ENCODE measurements at regions not wholly inside any gene's neighbourhood (a gene's known extent, or its start where the extent isn't known, plus 50 kb on each side); places are given as distances from the start of the nearest gene placed in this dataset.
"Not testable (repeated sequence)": the region's sequence is repeated elsewhere in the genome, so short reads cannot be mapped to it uniquely, and the experiment has no call there.

- no peaks in the 10 kb centered on the region for H3K36me3 ChIP-seq (ENCODE audit: insufficient read depth, low read length)
- no peaks in the 10 kb centered on the region for H3K9me3 ChIP-seq (ENCODE audit: low read depth, low read length)
- no peak overlapping the region for H3K4me3 ChIP-seq
- no peak for DNase-seq (ENCODE audit: low read depth, low spot score)
- TF ChIP-seq FOXP2 (optimal IDR thresholded peaks at IDR 0.05; ENCODE audit: control extremely low read depth, extremely low read length, insufficient read depth) (no peak), EZH2 (IDR thresholded peaks at IDR 0.05) (no peak), POLR2AphosphoS5 (IDR thresholded peaks at IDR 0.05; ENCODE audit: borderline replicate concordance, low read depth, low read length) (no peak)
- H3K9ac ChIP-seq (ENCODE audit: insufficient read length): no peak overlapping the region
- no peak overlapping the region for H3K27ac ChIP-seq
Measured at GRCh38 chr7:66427956-66428355, 200.7 kb upstream of the KCTD7 start.

- no peak for DNase-seq (ENCODE audit: low read depth, low spot score)
Measured at GRCh38 chr7:66429498-66430163, 199.1 kb upstream of the KCTD7 start.

GRCh38 chr7:66430164-66430545 lies 198.5 kb upstream of the KCTD7 start:
- no peak for DNase-seq (ENCODE audit: low read depth, low spot score)

More at GRCh38 chr7:66429498-66430163, 199.1 kb upstream of the KCTD7 start:
- Histone ChIP-seq H3K9ac (ENCODE audit: insufficient read length) (no peak overlapping the region), H3K4me3 (no peak overlapping the region), H3K36me3 (ENCODE audit: insufficient read depth, low read length) (no peaks in the 10 kb centered on the region), H3K9me3 (ENCODE audit: low read depth, low read length) (no peaks in the 10 kb centered on the region), H3K27ac (no peak overlapping the region)
- TF ChIP-seq EZH2 (IDR thresholded peaks at IDR 0.05) (no peak), FOXP2 (optimal IDR thresholded peaks at IDR 0.05; ENCODE audit: control extremely low read depth, extremely low read length, insufficient read depth) (no peak), POLR2AphosphoS5 (IDR thresholded peaks at IDR 0.05; ENCODE audit: borderline replicate concordance, low read depth, low read length) (no peak)

GRCh38 chr7:66438703-66439405 lies 189.8 kb upstream of the KCTD7 start:
- not testable (repeated sequence) for H3K9me3 ChIP-seq (ENCODE audit: low read depth, low read length); H3K9ac ChIP-seq (ENCODE audit: insufficient read length); DNase-seq (ENCODE audit: low read depth, low spot score); H3K36me3 ChIP-seq (ENCODE audit: insufficient read depth, low read length); H3K27ac ChIP-seq; H3K4me3 ChIP-seq

More at GRCh38 chr7:66430164-66430545, 198.5 kb upstream of the KCTD7 start:
- Histone ChIP-seq H3K4me3 (no peak overlapping the region), H3K36me3 (ENCODE audit: insufficient read depth, low read length) (no peaks in the 10 kb centered on the region), H3K9me3 (ENCODE audit: low read depth, low read length) (no peaks in the 10 kb centered on the region), H3K9ac (ENCODE audit: insufficient read length) (no peak overlapping the region), H3K27ac (no peak overlapping the region)
- TF ChIP-seq EZH2 (IDR thresholded peaks at IDR 0.05) (no peak), POLR2AphosphoS5 (IDR thresholded peaks at IDR 0.05; ENCODE audit: borderline replicate concordance, low read depth, low read length) (no peak), FOXP2 (optimal IDR thresholded peaks at IDR 0.05; ENCODE audit: control extremely low read depth, extremely low read length, insufficient read depth) (no peak)

- H3K27ac ChIP-seq: no peak overlapping the region
- no peaks in the 10 kb centered on the region for H3K36me3 ChIP-seq (ENCODE audit: insufficient read depth, low read length)
- DNase-seq (ENCODE audit: low read depth, low spot score): no peak
- TF ChIP-seq EZH2 (IDR thresholded peaks at IDR 0.05): no peak
- TF ChIP-seq POLR2AphosphoS5 (IDR thresholded peaks at IDR 0.05; ENCODE audit: borderline replicate concordance, low read depth, low read length): no peak
- no peak for TF ChIP-seq FOXP2 (optimal IDR thresholded peaks at IDR 0.05; ENCODE audit: control extremely low read depth, extremely low read length, insufficient read depth)
- no peaks in the 10 kb centered on the region for H3K9me3 ChIP-seq (ENCODE audit: low read depth, low read length)
- no peak overlapping the region for H3K9ac ChIP-seq (ENCODE audit: insufficient read length)
- H3K4me3 ChIP-seq: no peak overlapping the region
Measured at GRCh38 chr7:66442385-66442784, 186.3 kb upstream of the KCTD7 start.

GRCh38 chr7:66443946-66444345 lies 184.7 kb upstream of the KCTD7 start:
- no peak overlapping the region for H3K27ac ChIP-seq
- DNase-seq (ENCODE audit: low read depth, low spot score): no peak
- no peak overlapping the region for H3K9ac ChIP-seq (ENCODE audit: insufficient read length)

GRCh38 chr7:66447007-66447406 lies 181.7 kb upstream of the KCTD7 start:
- not testable (repeated sequence) for H3K9ac ChIP-seq (ENCODE audit: insufficient read length); DNase-seq (ENCODE audit: low read depth, low spot score); H3K27ac ChIP-seq; H3K4me3 ChIP-seq; H3K36me3 ChIP-seq (ENCODE audit: insufficient read depth, low read length); H3K9me3 ChIP-seq (ENCODE audit: low read depth, low read length)

More at GRCh38 chr7:66443946-66444345, 184.7 kb upstream of the KCTD7 start:
- no peak overlapping the region for H3K4me3 ChIP-seq
- no peaks in the 10 kb centered on the region for H3K9me3 ChIP-seq (ENCODE audit: low read depth, low read length)
- no peaks in the 10 kb centered on the region for H3K36me3 ChIP-seq (ENCODE audit: insufficient read depth, low read length)
- TF ChIP-seq FOXP2 (optimal IDR thresholded peaks at IDR 0.05; ENCODE audit: control extremely low read depth, extremely low read length, insufficient read depth) (no peak), POLR2AphosphoS5 (IDR thresholded peaks at IDR 0.05; ENCODE audit: borderline replicate concordance, low read depth, low read length) (no peak), EZH2 (IDR thresholded peaks at IDR 0.05) (no peak)

GRCh38 chr7:66450814-66451213 lies 177.9 kb upstream of the KCTD7 start:
- not testable (repeated sequence) for DNase-seq (ENCODE audit: low read depth, low spot score); H3K36me3 ChIP-seq (ENCODE audit: insufficient read depth, low read length); H3K9ac ChIP-seq (ENCODE audit: insufficient read length)

GRCh38 chr7:66451713-66452112 lies 177.0 kb upstream of the KCTD7 start:
- H3K9me3 ChIP-seq (ENCODE audit: low read depth, low read length); H3K4me3 ChIP-seq; H3K27ac ChIP-seq; H3K36me3 ChIP-seq (ENCODE audit: insufficient read depth, low read length); H3K9ac ChIP-seq (ENCODE audit: insufficient read length); DNase-seq (ENCODE audit: low read depth, low spot score): not testable (repeated sequence)

More at GRCh38 chr7:66450814-66451213, 177.9 kb upstream of the KCTD7 start:
- H3K27ac ChIP-seq; H3K9me3 ChIP-seq (ENCODE audit: low read depth, low read length); H3K4me3 ChIP-seq: not testable (repeated sequence)

Data from SK-N-MC (cell line).